Effector memory CD8-positive, alpha-beta T cell (primary cell): ENCODE measurements at regions not wholly inside any gene's neighbourhood (a gene's known extent, or its start where the extent isn't known, plus 50 kb on each side); places are given as distances from the start of the nearest gene placed in this dataset.

Source experiments
- ATAC-seq: fragments of 150-1000 bp; cut with Tn5 transposase; replicated peaks from 2 replicates; pipeline ENCODE4 v1.10.0; 2021; ENCODE audit warnings: mild to moderate bottlenecking, moderate library complexity
- DNase-seq, 3 experiments: peaks; one replicate each; pipeline ENCODE4 v3.0.0; 2021
- H3K27ac Mint-ChIP-seq, 2 donors: one replicate each; pipeline ENCODE4 v1.8.0; 2022; ENCODE audit warnings: mild to moderate bottlenecking in 2 of 2, mixed read lengths in 2 of 2, moderate library complexity in 2 of 2
- H3K27me3 Mint-ChIP-seq, 2 donors: one replicate each; pipeline ENCODE4 v1.8.0; 2022; ENCODE audit warnings: mixed read lengths in 2 of 2
- H3K36me3 Mint-ChIP-seq: one replicate; pipeline ENCODE4 v1.8.0; 2022; ENCODE audit warnings: mild to moderate bottlenecking, moderate library complexity, mixed read lengths; ENCODE audit not compliant: insufficient read depth
- H3K4me1 Mint-ChIP-seq, 2 donors: one replicate each; pipeline ENCODE4 v1.8.0; 2022; ENCODE audit warnings: low read depth in 2 of 2, mixed read lengths in 2 of 2
- H3K4me3 Mint-ChIP-seq, 2 donors: one replicate each; pipeline ENCODE4 v1.8.0; 2022; ENCODE audit warnings: mild to moderate bottlenecking in 2 of 2, mixed read lengths in 2 of 2, moderate library complexity in 2 of 2
- H3K9me3 Mint-ChIP-seq, 2 donors: one replicate each; pipeline ENCODE4 v1.8.0; 2022; ENCODE audit warnings: mixed read lengths in 2 of 2

DNA sequence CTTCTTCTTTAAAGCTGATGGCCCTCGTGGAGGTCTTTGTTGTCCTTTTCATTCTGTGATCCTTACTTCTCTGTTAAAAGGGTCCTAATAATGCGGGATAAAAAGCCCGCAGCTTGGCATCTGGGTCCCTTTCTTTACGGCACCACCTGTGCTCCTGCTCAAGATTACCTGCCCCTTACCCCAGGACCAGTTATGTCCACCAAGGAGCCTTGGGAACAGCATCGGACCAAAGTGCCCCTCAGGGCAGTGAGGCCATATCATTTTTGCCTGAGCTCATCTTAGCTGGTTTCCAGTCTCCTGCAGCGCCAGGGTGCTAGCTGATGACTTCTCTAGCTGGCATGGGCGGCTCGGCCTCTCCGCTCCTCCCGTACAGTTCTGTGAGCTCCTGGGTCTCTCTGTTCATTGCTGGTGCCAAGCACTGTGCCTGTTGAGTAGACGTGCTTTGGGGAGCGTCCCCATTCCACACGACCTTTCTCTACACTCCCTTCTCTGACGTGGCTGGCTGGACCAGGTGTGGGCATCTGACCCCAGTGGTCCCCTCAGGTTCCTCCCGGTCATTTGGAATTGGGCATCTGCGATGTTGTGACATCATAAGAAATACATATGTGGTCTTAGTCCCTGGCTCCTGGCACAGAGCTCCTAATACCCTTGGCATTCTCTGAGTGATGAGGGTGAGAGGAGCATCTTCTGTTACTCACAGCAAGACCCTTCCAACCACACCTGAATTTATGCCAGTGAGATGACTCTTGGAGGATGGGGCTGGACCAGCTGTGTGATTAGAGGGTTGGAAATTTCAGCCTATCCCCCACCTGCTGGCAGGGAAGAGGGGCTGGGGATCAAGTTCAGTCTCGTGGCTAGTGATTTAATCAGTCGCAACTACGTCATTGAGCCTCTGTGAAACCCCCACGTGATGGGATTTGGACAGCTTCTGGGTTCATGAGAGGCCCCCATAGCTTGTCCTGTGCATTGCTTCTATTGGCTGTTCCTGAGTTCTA is 134.2 kb upstream of the HS6ST1 start:
- Mint-ChIP-seq H3K27me3 (peaks cover 46 to 66% of the 10 kb centered on the region in 2 donors), H3K27ac (no peak overlapping the region), H3K36me3 (no peaks in the 10 kb centered on the region), H3K9me3 (no peaks in the 10 kb centered on the region), H3K4me3 (no peak overlapping the region), H3K4me1 (no peaks in the 10 kb centered on the region)
- ATAC-seq: no peak
- DNase-seq: no peak

DNA sequence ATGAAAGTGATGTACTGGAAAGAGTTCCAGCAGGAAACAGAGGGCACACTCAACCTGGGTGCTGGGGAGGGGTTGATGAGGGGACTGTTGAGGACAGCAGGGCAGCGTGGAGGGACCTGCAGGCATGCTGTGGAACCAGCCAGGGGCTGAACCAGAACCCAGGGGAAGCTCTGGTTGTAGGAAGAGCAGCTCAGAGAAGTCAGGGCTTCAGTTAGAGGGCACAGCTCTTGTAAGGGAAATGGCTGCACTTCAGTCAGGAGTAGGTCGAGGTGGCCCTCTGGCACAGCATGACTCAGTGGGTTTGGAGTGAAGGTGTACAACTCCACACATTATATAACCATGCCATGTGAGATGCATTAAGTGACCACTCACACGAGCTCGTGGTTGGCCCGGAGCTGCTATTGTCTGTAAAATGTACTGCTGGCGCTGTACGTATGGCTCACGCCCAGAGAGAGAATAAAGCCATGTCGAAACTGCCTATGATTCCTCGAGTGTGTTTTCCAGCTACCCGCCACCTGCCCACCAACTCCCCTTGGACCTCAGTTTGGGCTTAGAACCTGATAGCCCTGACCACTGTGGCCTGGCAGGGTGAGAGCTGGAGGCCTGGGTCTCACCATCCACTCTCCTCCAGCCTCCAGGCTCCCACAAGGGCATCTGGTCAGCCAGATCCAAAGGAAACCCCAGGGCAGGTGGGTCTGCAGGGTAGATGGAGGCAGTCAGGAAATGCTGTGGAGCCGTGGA is 136.5 kb upstream of the HS6ST1 start:
- H3K36me3 Mint-ChIP-seq: no peaks in the 10 kb centered on the region
- no peak for DNase-seq
- H3K27me3 Mint-ChIP-seq: peaks cover 49 to 74% of the 10 kb centered on the region in 2 donors
- no peak overlapping the region for H3K27ac Mint-ChIP-seq
- H3K4me1 Mint-ChIP-seq: no peaks in the 10 kb centered on the region
- H3K4me3 Mint-ChIP-seq: no peak overlapping the region
- no peaks in the 10 kb centered on the region for H3K9me3 Mint-ChIP-seq
- no peak for ATAC-seq

DNA sequence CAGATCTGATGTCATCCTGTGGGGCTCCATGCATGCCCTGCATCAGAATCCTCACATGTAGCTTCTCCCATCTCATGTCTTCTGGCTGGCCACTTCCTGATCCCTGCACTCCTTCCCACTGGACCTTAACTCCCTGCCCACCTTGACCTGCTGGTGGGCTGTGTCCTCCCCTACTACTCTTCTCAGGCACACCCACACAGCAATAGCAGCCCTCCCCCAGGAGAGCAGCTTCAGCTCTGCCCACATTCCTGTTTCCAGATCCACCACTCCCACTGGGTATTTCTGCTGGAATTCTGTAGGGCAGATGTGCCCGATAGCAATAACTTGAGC is 137.0 kb upstream of the HS6ST1 start:
- no peak for ATAC-seq
- Mint-ChIP-seq H3K4me3 (no peak overlapping the region), H3K36me3 (no peaks in the 10 kb centered on the region), H3K27ac (no peak overlapping the region), H3K9me3 (no peaks in the 10 kb centered on the region), H3K4me1 (no peaks in the 10 kb centered on the region), H3K27me3 (peaks cover 49 to 74% of the 10 kb centered on the region in 2 donors)
- no peak for DNase-seq

DNA sequence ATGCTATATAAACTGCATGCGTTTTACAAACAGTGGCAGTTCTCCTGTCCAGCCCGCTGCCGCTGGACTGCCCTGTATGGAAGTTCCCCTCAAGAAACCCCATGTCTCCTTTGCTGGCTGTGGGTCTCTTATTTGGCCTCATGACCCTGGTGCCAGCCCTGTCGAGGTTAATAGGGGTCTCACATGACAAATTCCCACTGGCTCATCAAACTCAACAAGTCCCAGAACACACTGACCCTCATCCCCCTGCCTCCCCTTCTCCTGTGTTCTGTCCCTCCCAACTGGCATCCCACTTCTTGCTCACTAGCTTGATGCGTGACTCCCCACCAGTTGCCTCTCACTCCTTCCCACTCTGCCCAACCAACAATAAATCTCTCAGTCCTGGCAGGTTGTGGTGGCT is 137.6 kb upstream of the HS6ST1 start:
- Mint-ChIP-seq H3K27ac (no peak overlapping the region), H3K36me3 (no peaks in the 10 kb centered on the region), H3K27me3 (peaks cover 49 to 74% of the 10 kb centered on the region in 2 donors), H3K4me3 (no peak overlapping the region), H3K4me1 (no peaks in the 10 kb centered on the region), H3K9me3 (no peaks in the 10 kb centered on the region)
- ATAC-seq (no peak), DNase-seq (no peak)

DNA sequence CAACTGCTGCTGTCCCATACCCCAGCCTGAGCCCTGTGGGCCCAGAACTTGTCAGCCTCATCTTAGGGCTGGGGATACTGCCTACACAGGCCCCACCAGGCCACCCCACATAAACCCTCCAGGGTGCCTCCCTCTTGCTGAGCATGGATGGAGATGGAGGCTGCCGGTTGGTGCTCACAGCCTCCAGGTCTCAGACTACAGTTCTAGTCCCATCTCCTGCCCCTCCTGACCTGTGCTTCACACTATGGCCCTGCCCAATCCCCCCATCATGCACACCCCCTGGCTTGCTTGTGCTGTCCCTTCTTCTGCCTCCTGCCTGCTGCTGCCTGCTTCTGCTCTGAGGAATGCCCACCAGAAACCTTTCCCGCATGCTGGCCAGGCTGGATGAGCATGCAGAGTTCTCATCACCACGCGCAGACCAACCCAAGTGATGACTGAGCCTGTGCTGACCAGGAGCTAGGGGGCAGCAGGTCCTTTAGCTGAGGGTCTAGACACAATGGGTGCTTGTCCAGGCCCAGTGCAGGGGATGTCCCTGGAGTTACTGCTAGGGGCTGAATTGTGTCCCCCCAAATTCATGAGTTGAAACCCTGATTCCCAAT is 138.4 kb upstream of the HS6ST1 start:
- Mint-ChIP-seq H3K4me3 (no peak overlapping the region), H3K27ac (no peak overlapping the region), H3K27me3 (peaks cover 43 to 65% of the 10 kb centered on the region in 2 donors), H3K9me3 (no peaks in the 10 kb centered on the region), H3K36me3 (no peaks in the 10 kb centered on the region), H3K4me1 (no peaks in the 10 kb centered on the region)
- ATAC-seq (no peak), DNase-seq (no peak)

DNA sequence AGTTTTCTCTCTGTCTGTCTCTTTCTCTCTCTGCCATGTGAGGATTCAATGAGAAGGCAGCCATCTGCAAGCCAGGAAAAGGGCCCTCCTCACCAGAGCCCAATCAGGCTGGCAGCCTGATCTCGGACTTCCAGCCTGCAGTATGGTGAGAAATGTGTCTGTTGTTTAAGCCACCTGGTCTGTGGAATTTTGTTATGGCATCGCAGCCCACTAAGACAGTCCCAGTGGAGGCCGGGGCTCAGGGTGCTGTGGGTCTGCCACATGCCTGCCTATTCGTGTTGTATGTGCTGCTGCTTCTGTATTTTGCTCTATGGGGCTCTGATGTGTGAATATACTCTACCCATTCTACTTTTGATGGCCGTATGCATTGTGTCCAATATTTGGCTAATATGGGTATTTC is 139.0 kb upstream of the HS6ST1 start:
- peaks cover 37 to 59% of the 10 kb centered on the region in 2 donors for H3K27me3 Mint-ChIP-seq
- ATAC-seq (no peak), DNase-seq (no peak)
- H3K36me3 Mint-ChIP-seq: no peaks in the 10 kb centered on the region
- H3K4me3 Mint-ChIP-seq: no peak overlapping the region
- no peaks in the 10 kb centered on the region for H3K4me1 Mint-ChIP-seq
- H3K9me3 Mint-ChIP-seq: no peaks in the 10 kb centered on the region
- H3K27ac Mint-ChIP-seq: no peak overlapping the region

DNA sequence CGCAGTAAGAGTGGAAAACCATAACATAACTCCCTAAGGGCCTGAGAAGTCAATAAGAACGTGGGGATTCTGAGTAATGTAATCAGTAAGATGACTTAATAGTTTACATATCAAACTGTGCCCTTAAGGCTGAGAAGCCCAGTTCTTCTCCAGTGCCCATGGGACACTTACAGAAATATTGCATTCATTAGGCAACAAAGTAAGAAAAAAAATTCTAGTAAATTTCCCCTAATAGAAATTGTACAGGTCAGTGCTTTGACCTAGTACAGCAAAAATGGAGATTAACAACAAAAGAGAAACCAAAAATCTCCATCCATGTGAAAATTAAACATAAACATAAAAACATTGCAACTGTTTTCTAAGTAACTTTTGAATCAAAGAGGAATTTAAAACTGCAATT is 139.8 kb upstream of the HS6ST1 start:
- ATAC-seq (no peak), DNase-seq (no peak)
- Mint-ChIP-seq H3K9me3 (no peaks in the 10 kb centered on the region), H3K4me3 (no peak overlapping the region), H3K27ac (no peak overlapping the region), H3K4me1 (no peaks in the 10 kb centered on the region), H3K36me3 (no peaks in the 10 kb centered on the region), H3K27me3 (peaks cover 29 to 51% of the 10 kb centered on the region in 2 donors)

DNA sequence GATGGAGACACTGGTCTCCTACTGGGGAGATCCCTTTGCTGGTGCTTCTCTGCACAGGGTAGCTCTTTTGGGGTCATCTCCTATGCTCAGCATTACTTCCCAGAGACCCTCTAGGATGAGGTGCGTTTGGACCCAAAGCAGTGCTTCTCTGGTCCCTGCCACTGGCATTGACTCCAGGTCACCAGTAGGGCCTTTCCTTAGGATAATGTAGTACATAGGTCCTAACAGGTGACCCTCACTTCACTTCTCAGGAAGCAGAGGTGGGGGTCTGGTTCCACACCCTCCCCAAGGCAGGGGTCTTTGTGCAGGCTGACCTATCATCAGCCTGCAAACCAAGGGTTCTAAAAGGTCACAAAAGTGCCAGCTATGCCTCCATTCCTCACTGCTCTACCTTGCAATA is 145.8 kb upstream of the HS6ST1 start:
- no peak for ATAC-seq
- Mint-ChIP-seq H3K4me1 (no peaks in the 10 kb centered on the region), H3K27ac (no peak overlapping the region), H3K9me3 (peaks cover 5 to 14% of the 10 kb centered on the region in 2 donors), H3K4me3 (no peak overlapping the region), H3K36me3 (no peaks in the 10 kb centered on the region), H3K27me3 (no peaks in the 10 kb centered on the region)
- no peak for DNase-seq

DNA sequence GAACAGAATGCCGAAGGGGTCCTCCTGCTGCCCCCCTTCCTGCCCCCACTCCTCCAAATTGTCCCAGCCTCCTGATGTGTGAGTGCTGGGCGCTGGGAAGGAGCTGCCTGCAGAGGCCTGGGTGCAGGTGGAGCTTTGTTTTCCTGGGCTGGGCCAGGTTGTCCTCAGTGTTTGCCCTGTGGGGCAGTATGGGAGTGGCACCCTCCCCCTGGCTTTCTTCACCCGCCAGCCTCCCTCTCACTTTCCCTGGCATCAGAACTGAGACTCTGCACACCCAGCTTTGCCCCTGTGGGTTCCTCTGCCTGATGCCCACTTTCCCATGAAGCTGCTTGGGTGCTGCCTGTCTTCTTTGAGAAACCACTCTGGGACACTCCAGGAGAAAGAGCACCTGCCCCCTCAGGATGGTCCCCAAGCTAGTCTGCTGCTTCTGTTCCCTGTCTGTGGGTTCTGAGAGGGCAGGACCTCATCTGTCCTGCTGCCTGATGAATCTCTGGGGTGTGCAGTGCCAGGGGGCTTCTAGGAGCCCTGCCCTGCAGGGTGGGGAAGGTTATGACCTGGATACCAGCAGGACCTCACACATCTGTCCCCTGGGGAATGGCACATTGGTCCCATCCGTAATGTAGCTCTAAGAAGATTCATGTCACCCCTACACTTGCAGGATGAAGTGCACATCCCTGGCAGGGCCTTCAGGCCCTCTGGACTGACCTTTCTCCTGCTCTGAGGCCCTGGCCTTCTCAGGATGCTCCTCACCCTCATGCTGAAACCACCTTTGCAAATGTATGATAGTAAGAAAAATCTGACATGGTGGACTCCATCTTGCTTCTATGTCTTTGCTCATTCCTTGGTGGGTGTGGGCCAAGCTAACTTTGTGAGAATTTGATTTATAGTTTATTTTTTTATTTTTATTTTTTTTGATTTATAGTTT is 146.8 kb upstream of the HS6ST1 start:
- Mint-ChIP-seq H3K4me3 (no peak overlapping the region), H3K36me3 (no peaks in the 10 kb centered on the region), H3K4me1 (no peaks in the 10 kb centered on the region), H3K27ac (no peak overlapping the region), H3K27me3 (no peaks in the 10 kb centered on the region), H3K9me3 (peaks cover 5 to 14% of the 10 kb centered on the region in 2 donors)
- ATAC-seq: no peak
- DNase-seq: no peak

DNA sequence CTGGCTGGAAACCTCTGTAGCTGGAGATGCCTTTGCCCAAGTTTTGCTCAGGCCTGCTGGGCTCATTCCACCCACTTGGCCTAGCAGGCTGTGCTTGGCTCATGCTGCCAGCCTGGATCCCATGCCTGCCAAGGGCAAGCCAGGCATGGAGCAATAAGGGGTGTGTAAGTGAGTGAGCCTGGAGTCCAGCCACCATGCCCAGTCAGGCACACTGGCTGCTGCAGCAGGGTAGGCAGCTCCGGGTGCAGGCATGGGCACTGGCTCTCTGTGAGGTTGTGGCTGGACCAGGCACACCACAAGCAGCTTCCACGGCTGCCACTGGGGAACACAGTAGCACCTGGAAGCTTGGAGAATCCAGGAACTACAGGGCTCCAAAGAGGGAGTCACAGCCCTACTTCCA is 147.7 kb upstream of the HS6ST1 start:
- no peak overlapping the region for H3K4me3 Mint-ChIP-seq
- ATAC-seq: no peak
- peaks cover 5 to 14% of the 10 kb centered on the region in 2 donors for H3K9me3 Mint-ChIP-seq
- no peak overlapping the region for H3K27ac Mint-ChIP-seq
- H3K36me3 Mint-ChIP-seq: no peaks in the 10 kb centered on the region
- no peak for DNase-seq
- H3K27me3 Mint-ChIP-seq: no peaks in the 10 kb centered on the region
- H3K4me1 Mint-ChIP-seq: no peaks in the 10 kb centered on the region

DNA sequence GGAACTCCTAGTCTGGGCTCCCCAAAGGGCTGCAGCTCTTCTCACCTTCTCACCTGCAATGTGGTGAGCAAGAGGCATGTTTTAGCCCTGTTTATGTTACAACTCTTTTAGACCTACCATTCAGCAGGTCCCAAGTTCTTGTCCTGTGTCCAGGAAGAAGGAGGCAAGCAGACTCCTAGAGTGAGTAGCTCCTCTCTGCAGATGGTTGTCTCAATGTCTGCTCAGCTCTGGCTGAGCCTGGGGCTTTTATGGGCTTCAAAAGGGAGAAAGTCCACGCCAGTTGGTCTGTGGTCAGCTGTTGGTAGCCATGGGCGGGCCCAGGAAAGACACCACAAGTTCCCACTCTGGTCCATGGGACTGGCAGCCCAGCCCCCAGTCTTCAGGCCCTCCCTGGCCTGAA is 148.1 kb upstream of the HS6ST1 start:
- Mint-ChIP-seq H3K4me1 (no peaks in the 10 kb centered on the region), H3K27ac (no peak overlapping the region), H3K4me3 (no peak overlapping the region), H3K36me3 (no peaks in the 10 kb centered on the region), H3K27me3 (no peaks in the 10 kb centered on the region), H3K9me3 (peaks cover 5 to 14% of the 10 kb centered on the region in 2 donors)
- DNase-seq (no peak), ATAC-seq (no peak)

DNA sequence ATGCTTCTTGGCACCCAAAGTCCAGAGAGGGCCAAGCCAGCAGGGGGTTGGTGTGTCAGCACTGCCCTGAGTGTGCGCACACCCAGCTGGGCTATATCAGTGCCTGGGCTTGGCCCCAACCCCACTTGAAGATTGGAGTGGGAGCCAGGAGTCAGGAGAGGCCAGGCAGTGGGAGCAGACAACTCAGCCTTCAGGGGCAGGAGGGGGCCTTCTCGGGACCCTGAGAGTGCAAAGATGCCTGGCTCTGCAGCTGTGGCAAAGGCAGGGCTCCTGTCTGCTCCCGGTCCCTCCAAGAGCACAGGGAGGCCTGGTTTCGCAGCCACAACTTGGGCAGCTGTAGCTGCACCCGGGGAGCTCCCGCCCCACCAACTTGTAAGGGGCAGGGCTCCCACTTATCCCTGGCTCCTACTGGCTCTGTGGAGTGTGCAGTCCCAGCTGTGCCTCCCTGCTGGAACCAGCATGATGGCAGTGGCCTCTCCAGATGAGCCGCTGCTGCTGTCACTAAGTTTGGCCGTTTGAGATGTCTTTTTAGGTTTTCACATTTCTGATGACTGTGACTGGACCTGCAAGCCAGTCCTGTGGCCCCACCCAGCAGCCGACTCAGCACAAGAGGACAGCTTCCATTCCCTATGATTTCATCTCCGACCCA is 148.8 kb upstream of the HS6ST1 start:
- Mint-ChIP-seq H3K4me1 (no peaks in the 10 kb centered on the region), H3K27me3 (no peaks in the 10 kb centered on the region), H3K36me3 (no peaks in the 10 kb centered on the region), H3K27ac (no peak overlapping the region), H3K9me3 (peaks cover 5 to 14% of the 10 kb centered on the region in 2 donors), H3K4me3 (no peak overlapping the region)
- no peak for ATAC-seq
- no peak for DNase-seq
